ENCODE measurements at regions not wholly inside any gene's neighbourhood (a gene's known extent, or its start where the extent isn't known, plus 50 kb on each side); places are given as distances from the start of the nearest gene placed in this dataset.

DNA sequence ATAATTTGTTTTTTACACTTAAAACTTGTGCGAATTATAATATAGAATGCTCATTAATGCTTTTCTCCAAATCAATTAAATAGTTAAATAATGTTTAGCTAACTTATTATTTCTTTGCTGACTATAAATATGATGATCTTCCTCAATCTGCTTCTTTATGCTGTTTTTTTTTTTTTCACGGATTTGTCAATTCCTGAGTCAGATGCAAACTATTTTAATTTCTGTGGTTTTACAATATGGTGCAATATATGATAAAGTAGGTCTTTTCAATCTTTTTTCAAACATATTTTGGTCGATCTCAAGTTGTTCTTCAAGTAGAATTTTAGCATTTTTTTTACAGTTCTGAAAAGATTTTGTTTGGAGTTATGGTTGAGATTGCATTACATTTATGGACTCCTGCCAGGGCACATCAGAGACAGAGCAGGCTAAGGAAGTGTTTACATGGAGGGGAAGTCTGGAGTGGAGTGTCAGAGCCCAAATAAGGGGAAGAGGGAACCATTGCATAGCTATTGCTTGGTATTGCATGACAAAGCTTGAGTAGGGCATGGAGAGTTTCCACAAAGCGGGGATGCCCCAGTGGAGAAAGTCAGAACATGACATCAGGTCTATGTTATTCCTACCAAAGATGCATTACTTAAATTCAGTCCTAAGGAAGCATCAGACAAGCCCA, 204.4 kb downstream of the OTUD1 start:
- Histone ChIP-seq H3K27ac (ENCODE audit: low read depth, low read length) (no peak overlapping the region), H3K9ac (ENCODE audit: low read length) (no peak overlapping the region), H4K20me1 (ENCODE audit: insufficient read depth, low read length) (no peaks in the 10 kb centered on the region), H2AFZ (ENCODE audit: low read depth, low read length) (no peak overlapping the region), H3K27me3 (ENCODE audit: insufficient read depth, low read length) (no peaks in the 10 kb centered on the region), H3K4me1 (ENCODE audit: insufficient read depth, low read length) (no peaks in the 10 kb centered on the region), H3K4me3 (ENCODE audit: insufficient read depth, low read depth, low read length) (no peak overlapping the region), H3K4me2 (ENCODE audit: low read length) (no peak overlapping the region), H3K79me2 (ENCODE audit: insufficient read depth, low read length) (no peaks in the 10 kb centered on the region), H3K36me3 (ENCODE audit: insufficient read depth, low read length) (no peaks in the 10 kb centered on the region), H3K9me3 (ENCODE audit: insufficient read depth, low read depth, low read length) (no peaks in the 10 kb centered on the region)
- Mint-ChIP-seq H3K27ac (ENCODE audit: unreplicated experiment) (no peak overlapping the region), H3K9me3 (ENCODE audit: unreplicated experiment) (no peaks in the 10 kb centered on the region), H3K4me3 (ENCODE audit: unreplicated experiment) (no peak overlapping the region), H3K27me3 (ENCODE audit: low read depth, unreplicated experiment) (no peaks in the 10 kb centered on the region), H3K4me1 (ENCODE audit: low read depth, unreplicated experiment) (no peaks in the 10 kb centered on the region), H3K36me3 (ENCODE audit: low read depth, unreplicated experiment) (no peaks in the 10 kb centered on the region)
- no peak for FAIRE-seq
- no peak for TF ChIP-seq EZH2 (IDR thresholded peaks at IDR 0.05; ENCODE audit: insufficient read depth, low read length)
- no peak for TF ChIP-seq CTCF (IDR thresholded peaks at IDR 0.05; ENCODE audit: insufficient read depth, low read depth, low read length)
- DNase-seq (ENCODE audit: low read depth) = no peak

- H3K36me3 Mint-ChIP-seq (ENCODE audit: low read depth, unreplicated experiment) = no peaks in the 10 kb centered on the region
- FAIRE-seq (no peak), DNase-seq (ENCODE audit: low read depth) (no peak)
- H3K4me3 Mint-ChIP-seq (ENCODE audit: unreplicated experiment) = no peak overlapping the region
- H3K27ac Mint-ChIP-seq (ENCODE audit: unreplicated experiment) = no peak overlapping the region
- H3K9me3 ChIP-seq (ENCODE audit: insufficient read depth, low read depth, low read length) = no peaks in the 10 kb centered on the region
- no peaks in the 10 kb centered on the region for H3K36me3 ChIP-seq (ENCODE audit: insufficient read depth, low read length)
- no peaks in the 10 kb centered on the region for H3K27me3 Mint-ChIP-seq (ENCODE audit: low read depth, unreplicated experiment)
- H3K27ac ChIP-seq (ENCODE audit: low read depth, low read length) = no peak overlapping the region
- H3K27me3 ChIP-seq (ENCODE audit: insufficient read depth, low read length) = no peaks in the 10 kb centered on the region
- H2AFZ ChIP-seq (ENCODE audit: low read depth, low read length) = no peak overlapping the region
- no peaks in the 10 kb centered on the region for H3K9me3 Mint-ChIP-seq (ENCODE audit: unreplicated experiment)
- TF ChIP-seq CTCF (IDR thresholded peaks at IDR 0.05; ENCODE audit: insufficient read depth, low read depth, low read length) = no peak
- no peak for TF ChIP-seq EZH2 (IDR thresholded peaks at IDR 0.05; ENCODE audit: insufficient read depth, low read length)
- H3K4me2 ChIP-seq (ENCODE audit: low read length) = no peak overlapping the region
- H3K4me1 Mint-ChIP-seq (ENCODE audit: low read depth, unreplicated experiment) = no peaks in the 10 kb centered on the region
- H3K9ac ChIP-seq (ENCODE audit: low read length) = no peak overlapping the region
- no peaks in the 10 kb centered on the region for H3K4me1 ChIP-seq (ENCODE audit: insufficient read depth, low read length)
- no peak overlapping the region for H3K4me3 ChIP-seq (ENCODE audit: insufficient read depth, low read depth, low read length)
- H3K79me2 ChIP-seq (ENCODE audit: insufficient read depth, low read length) = no peaks in the 10 kb centered on the region
- no peaks in the 10 kb centered on the region for H4K20me1 ChIP-seq (ENCODE audit: insufficient read depth, low read length)
Observed at GRCh38 chr10:23648618-23649017, 209.7 kb downstream of the OTUD1 start.

GRCh38 chr10:23656735-23657134, 217.9 kb downstream of the OTUD1 start:
- Mint-ChIP-seq H3K4me3 (ENCODE audit: unreplicated experiment) (no peak overlapping the region), H3K9me3 (ENCODE audit: unreplicated experiment) (no peaks in the 10 kb centered on the region)

More at GRCh38 chr10:23656735-23657134, 217.9 kb downstream of the OTUD1 start:
- H3K36me3 Mint-ChIP-seq (ENCODE audit: low read depth, unreplicated experiment) = no peaks in the 10 kb centered on the region
- no peak overlapping the region for H2AFZ ChIP-seq (ENCODE audit: low read depth, low read length)
- no peaks in the 10 kb centered on the region for H3K4me1 ChIP-seq (ENCODE audit: insufficient read depth, low read length)
- H3K27ac Mint-ChIP-seq (ENCODE audit: unreplicated experiment) = no peak overlapping the region
- H3K4me3 ChIP-seq (ENCODE audit: insufficient read depth, low read depth, low read length) = no peak overlapping the region
- peaks cover 5% of the 10 kb centered on the region for H3K4me1 Mint-ChIP-seq (ENCODE audit: low read depth, unreplicated experiment)
- H3K27ac ChIP-seq (ENCODE audit: low read depth, low read length) = no peak overlapping the region
- H3K36me3 ChIP-seq (ENCODE audit: insufficient read depth, low read length) = no peaks in the 10 kb centered on the region
- H3K79me2 ChIP-seq (ENCODE audit: insufficient read depth, low read length) = no peaks in the 10 kb centered on the region
- H4K20me1 ChIP-seq (ENCODE audit: insufficient read depth, low read length) = no peaks in the 10 kb centered on the region
- DNase-seq (ENCODE audit: low read depth) = no peak
- peaks cover 4% of the 10 kb centered on the region for H3K27me3 Mint-ChIP-seq (ENCODE audit: low read depth, unreplicated experiment)
- TF ChIP-seq EZH2 (IDR thresholded peaks at IDR 0.05; ENCODE audit: insufficient read depth, low read length) = no peak
- no peak for TF ChIP-seq CTCF (IDR thresholded peaks at IDR 0.05; ENCODE audit: insufficient read depth, low read depth, low read length)
- H3K9ac ChIP-seq (ENCODE audit: low read length) = no peak overlapping the region
- H3K27me3 ChIP-seq (ENCODE audit: insufficient read depth, low read length) = no peaks in the 10 kb centered on the region
- FAIRE-seq = no peak
- H3K4me2 ChIP-seq (ENCODE audit: low read length) = no peak overlapping the region
- no peaks in the 10 kb centered on the region for H3K9me3 ChIP-seq (ENCODE audit: insufficient read depth, low read depth, low read length)

Measured in astrocyte (in vitro differentiated cells and primary cell).